ENCODE measurements at regions not wholly inside any gene's neighbourhood (a gene's known extent, or its start where the extent isn't known, plus 50 kb on each side); places are given as distances from the start of the nearest gene placed in this dataset.

DNA sequence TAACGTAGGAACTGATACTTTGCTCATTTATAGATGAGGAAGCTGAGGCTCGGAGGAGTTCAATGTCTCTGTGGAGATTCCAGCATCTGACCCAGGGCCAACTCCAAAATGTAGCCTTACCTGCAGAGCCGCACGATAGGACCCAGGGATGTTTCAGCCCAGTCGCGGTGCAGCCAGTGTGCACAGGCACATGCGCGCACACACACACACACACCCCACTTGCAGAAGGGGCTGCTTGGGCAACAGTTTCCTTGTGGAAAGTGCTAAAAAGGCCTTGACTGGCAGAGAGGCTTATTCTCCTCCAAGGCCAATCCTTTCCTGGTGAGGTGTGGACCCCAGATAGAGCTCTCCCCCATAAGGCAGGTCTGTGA is 101.7 kb downstream of the ZFP36L2 start:
- TF ChIP-seq, protein P1, sequence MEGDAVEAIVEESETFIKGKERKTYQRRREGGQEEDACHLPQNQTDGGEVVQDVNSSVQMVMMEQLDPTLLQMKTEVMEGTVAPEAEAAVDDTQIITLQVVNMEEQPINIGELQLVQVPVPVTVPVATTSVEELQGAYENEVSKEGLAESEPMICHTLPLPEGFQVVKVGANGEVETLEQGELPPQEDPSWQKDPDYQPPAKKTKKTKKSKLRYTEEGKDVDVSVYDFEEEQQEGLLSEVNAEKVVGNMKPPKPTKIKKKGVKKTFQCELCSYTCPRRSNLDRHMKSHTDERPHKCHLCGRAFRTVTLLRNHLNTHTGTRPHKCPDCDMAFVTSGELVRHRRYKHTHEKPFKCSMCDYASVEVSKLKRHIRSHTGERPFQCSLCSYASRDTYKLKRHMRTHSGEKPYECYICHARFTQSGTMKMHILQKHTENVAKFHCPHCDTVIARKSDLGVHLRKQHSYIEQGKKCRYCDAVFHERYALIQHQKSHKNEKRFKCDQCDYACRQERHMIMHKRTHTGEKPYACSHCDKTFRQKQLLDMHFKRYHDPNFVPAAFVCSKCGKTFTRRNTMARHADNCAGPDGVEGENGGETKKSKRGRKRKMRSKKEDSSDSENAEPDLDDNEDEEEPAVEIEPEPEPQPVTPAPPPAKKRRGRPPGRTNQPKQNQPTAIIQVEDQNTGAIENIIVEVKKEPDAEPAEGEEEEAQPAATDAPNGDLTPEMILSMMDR (IDR thresholded peaks at IDR 0.05; ENCODE audit: insufficient read depth, low read depth, low read length) = no peak
- DNase-seq (ENCODE audit: low read depth) = no peak
- no peak overlapping the region for H3K4me3 ChIP-seq (ENCODE audit: low read depth, low read length)

DNA sequence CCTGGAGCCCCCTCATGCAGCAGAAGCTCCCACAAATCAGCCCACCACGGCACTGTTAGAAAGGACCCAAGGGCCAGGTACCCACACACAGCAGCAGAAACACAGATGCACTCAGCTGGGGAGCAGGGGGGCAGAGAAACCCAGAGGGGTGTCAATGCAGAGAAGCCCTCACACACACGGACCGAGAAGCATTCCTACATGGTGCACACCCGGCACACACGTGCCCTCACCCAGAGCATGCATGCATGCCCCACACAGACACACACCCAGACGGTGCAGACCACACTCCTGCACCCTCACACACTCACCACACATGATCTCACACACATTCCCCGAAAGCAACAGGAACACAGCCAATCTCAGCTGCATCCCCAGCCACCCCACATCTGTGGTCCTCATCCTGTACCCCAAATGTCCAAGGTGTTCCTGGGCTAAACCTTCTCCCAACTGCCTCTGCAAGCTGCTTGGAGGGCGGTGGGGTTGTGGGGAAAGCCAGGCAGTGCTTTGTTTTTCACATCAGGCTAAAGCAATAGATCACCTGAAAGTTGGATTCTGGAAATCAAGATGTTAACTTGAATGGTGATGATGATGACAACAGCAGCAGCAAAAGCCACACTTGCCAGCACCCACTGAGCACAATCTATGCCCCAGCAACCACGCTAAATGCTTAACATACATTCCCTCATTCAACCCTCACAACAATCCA is 102.3 kb downstream of the ZFP36L2 start:
- TF ChIP-seq, protein P1 (IDR thresholded peaks at IDR 0.05; ENCODE audit: insufficient read depth, low read depth, low read length) = no peak

DNA sequence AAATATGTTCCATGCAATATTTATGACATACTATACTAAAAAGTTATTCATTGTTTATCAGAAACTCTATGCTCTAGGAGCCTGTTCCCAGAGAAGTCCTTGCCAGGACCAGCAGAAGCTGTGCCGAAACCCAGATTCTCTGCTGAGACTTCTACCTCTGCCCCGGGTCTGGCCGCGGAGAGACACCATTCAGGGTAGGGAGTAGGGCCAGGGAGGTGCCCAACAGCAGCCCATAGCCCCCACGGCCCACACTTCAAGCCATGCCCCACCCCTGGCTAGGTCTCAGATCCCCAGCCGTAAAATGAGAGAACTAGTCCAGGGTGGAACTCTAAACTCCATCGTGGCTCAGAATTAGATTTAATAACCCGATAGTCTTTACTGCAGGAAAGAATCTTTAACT is 102.9 kb downstream of the ZFP36L2 start:
- DNase-seq (ENCODE audit: low read depth) = no peak
- TF ChIP-seq, protein P1 (IDR thresholded peaks at IDR 0.05; ENCODE audit: insufficient read depth, low read depth, low read length) = no peak
- H3K4me3 ChIP-seq (ENCODE audit: low read depth, low read length) = no peak overlapping the region

More for the DNA sequence above, 102.3 kb downstream of the ZFP36L2 start:
- no peak overlapping the region for H3K4me3 ChIP-seq (ENCODE audit: low read depth, low read length)
- no peak for DNase-seq (ENCODE audit: low read depth)

DNA sequence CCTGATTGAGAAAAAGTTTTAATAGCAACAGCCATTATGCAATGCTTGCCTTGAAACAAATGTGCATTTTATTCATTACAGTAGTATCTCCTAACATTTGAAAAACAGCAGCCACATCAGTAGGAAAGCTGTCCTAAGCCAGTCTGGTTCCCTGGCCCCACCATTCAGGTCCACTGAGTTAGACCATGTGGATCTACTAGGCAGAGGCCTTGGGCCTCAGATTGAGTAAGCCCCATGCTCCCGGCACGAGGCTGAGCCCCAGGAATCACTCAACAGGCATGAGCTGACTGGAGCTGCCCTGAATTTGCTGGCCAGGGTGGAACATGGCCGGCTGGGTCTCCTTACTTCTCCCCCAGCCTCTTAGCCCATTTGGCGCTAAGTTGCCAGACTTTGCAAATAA is 103.4 kb downstream of the ZFP36L2 start:
- TF ChIP-seq, protein P1 (IDR thresholded peaks at IDR 0.05; ENCODE audit: insufficient read depth, low read depth, low read length) = no peak
- H3K4me3 ChIP-seq (ENCODE audit: low read depth, low read length) = no peak overlapping the region
- DNase-seq (ENCODE audit: low read depth) = no peak

DNA sequence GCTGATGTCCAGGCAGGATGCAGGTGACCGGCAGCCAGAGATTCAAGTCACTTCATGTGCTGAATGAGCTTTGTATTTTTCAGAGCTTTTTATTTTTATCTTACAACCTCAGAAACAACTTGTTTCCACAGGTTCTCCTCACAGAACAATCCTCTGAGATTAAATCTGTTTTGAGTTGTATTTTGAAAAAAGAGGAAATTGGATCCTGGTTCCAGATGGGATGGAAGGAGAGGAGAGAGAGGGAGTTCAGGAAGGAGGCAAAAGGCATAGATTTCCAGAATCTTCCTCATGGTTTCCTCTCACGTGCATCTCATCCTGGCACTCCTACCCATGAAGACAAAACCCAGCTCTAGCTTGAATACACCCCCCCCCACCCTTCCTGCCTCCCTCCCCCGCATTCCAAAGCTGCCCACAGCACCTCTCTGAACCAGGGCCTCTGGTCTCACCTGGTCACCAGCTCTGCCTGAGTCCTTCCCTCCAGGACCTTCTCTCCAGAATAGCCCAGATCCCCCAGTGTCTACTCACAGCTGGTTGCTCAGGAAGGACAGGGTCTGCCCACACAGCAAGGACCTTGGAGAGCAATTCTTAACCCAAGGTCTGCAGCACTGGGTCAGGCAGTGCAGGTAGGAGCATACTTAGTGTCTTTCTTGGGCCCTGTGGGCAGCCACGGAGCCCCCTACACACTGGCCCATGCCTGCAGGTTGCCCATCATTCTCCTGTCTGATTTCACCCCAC is 104.7 kb downstream of the ZFP36L2 start:
- no peak overlapping the region for H3K4me3 ChIP-seq (ENCODE audit: low read depth, low read length)
- DNase-seq (ENCODE audit: low read depth) = no peak
- TF ChIP-seq, protein P1 (IDR thresholded peaks at IDR 0.05; ENCODE audit: insufficient read depth, low read depth, low read length) = no peak

DNA sequence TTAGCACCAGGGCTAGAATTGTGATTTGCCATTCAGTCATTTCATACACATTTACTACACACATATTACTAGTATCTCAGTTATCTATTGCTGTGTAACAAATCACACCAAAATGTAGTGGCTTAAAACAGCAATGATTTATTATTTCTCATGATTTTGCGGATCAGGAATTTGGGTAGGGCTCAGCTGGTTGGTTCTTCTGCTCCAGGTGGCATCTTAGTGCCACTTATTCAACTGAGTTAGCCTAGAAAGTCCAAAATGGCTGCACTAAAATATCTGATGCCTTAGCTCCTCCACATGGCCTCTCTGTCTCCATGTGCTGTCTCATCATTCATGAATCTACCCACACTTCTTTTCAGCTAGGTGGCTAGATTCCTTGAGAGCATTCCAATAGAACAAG is 107.1 kb downstream of the ZFP36L2 start:
- H3K4me3 ChIP-seq (ENCODE audit: low read depth, low read length) = no peak overlapping the region
- DNase-seq (ENCODE audit: low read depth) = no peak
- TF ChIP-seq, protein P1 (IDR thresholded peaks at IDR 0.05; ENCODE audit: insufficient read depth, low read depth, low read length) = no peak

Data from fibroblast of villous mesenchyme (primary cell).